ENCODE measurements at regions not wholly inside any gene's neighbourhood (a gene's known extent, or its start where the extent isn't known, plus 50 kb on each side); places are given as distances from the start of the nearest gene placed in this dataset.

DNA sequence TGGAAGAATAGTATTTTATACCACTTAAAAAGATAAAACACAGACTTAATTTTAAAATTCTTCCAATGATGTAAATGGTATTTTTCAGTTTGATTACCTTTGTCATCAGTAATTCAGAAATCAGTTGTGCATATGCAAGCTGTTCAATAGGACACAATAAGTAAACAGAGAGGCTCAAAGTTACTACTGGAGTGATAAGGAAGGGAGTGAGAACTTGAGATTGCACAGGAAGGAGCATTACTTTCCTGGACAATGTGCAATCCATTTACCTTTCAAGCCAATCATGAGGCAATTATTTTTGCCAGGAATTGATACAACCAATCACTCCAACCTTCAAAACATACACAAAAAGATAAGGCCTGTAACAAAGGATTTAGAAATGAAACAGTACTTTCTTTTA, 1024.3 kb downstream of the RAPGEF2 start:
- DNase-seq = no peak

DNA sequence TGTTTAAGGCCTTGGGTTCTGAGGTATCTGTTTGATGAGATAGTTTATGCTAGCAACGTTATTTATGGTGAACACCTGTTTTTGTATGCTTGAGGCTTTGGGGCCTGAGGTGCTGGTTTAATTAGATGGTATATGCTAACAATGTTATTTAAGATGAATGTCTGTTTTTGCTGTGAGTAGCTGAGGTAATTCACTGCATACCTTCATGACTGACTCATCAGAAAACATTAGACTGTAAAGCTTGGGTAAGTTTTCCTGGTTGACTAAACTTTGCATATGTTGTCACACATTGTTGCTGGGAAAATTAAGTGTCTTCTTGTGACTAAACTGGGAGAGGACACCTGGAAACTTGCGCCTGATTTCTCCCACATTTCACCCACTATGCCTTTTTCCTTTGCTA, 1026.6 kb downstream of the RAPGEF2 start:
- DNase-seq = no peak

DNA sequence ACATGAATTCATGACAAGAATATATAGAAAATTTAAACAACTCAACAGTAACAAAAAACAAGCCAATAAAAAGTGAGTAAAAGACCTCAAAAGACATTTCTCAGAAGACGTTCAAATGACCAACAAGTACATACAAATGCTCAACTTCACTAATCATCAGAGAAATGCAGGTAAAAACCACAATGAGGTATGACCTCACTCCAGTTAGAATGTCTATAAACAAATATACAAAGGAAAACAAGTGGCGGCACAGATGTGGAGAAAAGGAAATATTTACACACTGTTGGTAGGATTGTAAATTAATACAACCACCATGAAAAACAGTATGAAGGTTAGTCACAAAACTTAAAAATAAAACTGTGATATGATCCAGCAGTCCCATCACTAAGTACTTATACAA, 1033.1 kb downstream of the RAPGEF2 start:
- no peak for DNase-seq

DNA sequence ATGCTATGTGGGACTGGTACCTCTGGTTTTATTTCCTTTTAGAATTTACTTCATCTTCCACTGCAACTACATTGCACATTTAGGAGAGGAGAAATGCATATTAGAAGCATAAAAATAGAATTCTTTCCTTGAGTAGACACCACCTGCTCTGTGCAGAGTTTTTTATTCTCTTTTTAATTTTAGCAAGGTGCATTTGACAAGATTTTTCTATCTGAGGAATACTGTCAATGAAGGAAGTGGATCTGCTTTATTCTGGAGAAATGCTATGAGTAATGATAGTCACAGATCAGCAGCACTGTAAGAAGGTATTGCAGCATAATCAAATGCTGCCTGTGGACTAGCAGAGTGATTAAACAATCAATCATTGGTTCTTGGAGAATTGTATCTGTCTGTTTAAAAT, 1038.3 kb downstream of the RAPGEF2 start:
- no peak for DNase-seq

DNA sequence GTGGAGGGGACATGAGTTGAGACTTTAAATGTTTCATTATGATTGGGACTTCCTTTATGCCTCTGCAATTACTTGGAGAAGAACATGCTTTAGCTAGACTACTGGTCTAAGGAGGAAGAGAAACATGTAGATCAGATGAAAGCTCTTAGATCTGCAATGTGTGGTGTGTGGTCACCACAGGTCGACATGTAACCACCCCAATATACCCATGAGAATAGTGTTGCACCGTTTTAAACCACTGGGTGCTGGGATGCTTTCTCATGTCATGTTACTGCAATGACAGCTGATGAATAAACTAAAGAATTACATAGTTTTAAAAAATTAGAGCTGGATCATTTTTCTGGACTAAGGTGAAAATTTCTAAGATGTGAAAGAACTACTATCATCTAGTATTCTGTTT, 1039.7 kb downstream of the RAPGEF2 start:
- DNase-seq = no peak

DNA sequence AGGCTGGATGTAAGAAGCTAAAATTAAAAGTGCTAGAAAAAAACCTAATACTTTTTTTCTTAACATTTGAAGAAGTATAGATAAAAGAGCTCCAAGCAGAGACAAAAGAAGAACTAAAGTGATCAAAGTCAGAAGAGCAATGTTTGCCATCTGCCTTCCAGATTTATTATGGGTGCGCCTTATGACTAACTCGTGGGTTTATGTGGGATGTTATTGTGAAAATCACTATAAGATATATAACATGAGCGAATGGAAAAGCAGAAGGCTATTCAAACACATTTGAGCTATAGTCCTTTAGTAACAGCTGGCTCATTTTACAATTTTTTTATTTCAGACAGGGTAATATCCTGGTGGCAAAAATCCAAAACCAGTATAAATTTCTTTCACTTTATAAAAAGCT, 1040.7 kb downstream of the RAPGEF2 start:
- DNase-seq = no peak

DNA sequence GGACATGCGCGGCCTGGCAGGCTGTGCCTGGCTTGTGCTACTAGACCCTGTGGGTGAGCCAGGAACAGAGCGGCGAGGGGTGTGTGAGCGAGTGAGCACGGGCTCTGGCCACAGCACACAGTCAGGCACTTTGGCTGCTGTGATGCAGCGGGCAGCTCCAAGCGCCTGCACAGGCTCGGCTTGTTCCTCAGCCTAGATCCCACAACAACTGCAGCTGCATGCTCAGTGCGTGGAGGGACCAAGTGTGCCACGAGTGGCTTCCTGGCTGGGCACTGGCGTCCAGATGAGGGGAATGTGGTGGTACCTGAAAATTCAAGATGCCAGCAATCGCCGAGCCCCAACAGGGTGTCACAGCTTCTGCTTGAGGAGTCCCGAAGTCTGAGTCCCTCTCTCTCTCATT, 1056.6 kb downstream of the RAPGEF2 start:
- DNase-seq = no peak

DNA sequence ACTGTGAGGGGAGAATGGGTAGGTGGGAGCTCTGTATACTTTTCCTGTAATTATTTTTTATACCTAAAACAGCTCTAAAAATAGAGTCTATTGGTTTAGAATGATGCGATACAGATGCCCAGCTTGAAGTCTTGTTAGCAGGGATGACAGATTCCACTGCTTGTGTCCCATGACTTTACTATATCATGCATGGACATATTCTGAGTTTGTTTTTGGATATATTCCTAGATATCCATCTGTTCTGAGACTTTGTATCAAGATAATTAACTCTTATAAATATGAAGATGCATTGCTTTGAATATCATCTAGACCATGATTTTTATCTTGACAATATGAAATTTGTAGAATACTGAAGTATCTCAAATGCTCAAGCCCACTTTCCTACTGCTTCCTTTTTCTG, 1058.1 kb downstream of the RAPGEF2 start:
- no peak for DNase-seq

DNA sequence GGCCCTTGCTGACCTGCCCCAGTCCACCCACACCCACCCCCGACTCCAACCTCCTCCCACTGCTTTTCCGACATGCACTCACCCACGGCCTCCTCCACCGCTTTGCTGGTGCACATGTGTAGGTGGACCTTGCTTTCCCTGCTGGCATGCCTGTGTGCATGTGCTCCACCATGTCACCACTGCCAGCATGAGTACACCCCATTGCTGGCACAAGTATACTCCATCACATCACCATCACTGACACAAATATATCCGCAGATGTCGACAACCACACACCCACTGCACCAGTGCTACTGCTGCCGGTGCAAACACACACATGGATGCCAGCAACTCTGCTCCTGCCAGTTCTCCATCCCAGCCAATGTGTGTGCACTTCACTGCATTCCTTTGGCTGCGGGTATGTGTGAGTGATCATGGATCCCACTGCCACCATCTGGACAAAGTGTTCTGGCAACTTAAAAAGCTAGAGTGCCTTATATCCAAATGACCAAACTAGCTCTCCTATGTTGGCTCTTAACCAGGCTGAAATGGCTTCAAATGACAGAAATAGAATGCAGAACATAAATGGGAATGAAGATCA, 1072.3 kb downstream of the RAPGEF2 start:
- DNase-seq = no peak

DNA sequence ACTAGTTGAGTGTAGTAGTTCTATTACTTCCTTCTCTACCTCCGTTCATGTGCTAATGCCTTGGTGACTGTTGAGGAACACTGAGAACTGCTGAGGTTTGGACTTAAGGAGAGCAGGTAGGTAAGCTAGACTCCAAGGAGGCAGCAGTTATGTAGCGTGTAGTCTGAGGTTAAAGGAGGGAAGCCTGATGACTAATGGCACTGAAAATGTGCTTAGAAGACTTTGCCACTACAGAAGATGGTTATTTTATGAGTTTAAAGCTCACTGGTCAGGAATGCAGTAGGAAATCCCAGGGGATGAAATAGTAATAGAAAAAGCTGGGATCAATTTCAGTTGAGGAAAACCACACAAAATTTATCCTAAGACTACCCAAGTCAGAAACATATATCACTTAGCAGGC, 1077.3 kb downstream of the RAPGEF2 start:
- DNase-seq = no peak

DNA sequence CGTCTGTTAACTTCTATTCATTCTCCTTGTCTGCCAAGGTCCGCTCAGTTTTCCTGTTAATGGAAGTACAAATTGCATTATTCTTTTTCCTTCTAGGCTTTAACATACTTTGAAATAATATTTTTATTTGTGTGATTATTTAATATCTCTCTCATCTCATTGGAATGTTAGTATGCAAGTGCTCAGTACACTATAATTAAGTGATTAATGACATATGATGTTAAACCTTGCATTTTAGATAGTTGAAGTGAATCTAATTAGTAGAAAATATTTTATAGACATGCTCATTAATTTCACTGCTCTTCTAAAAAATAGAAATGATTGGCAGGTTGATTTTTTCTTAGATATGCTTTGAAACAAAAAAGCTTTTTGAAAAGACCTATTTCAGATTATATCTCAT, 1079.8 kb downstream of the RAPGEF2 start:
- no peak for DNase-seq

DNA sequence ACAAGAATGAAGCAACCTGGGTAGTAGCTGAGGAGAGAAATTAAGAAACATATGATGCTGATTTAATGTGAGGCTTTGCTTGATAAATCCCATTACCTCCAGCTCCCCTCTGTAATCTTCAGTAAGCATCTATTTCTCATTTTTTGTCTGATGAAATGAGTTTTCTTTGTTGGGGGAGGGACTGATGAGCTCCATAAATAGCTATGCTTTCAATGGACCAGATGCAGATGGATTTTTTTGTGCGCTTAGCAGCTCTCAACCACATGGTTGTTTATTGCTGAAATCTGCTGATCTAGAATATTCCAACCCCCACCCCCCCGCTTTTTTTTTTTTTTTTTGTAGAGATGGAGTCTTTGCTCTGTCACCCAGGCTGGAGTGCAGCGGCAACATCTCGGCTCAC, 1082.0 kb downstream of the RAPGEF2 start:
- DNase-seq = no peak

DNA sequence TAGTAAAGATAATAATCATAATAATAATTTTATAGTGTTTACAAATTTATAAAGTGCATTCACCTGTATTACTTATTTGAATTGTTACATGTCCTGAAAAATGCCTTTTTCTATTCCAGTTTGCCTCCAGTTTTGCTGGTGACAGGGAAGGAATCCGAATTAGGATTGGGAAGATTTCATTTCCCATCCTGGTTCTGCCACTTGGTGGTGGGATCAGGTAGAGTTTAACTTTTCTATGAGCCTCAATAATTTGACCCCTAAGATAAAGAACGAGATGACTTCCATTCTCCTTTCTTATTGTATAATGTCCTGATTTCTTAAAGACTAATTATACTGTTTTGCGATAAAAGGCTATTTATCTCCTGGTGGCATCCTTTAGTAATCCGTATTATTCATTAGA, 1090.9 kb downstream of the RAPGEF2 start:
- no peak for DNase-seq

DNA sequence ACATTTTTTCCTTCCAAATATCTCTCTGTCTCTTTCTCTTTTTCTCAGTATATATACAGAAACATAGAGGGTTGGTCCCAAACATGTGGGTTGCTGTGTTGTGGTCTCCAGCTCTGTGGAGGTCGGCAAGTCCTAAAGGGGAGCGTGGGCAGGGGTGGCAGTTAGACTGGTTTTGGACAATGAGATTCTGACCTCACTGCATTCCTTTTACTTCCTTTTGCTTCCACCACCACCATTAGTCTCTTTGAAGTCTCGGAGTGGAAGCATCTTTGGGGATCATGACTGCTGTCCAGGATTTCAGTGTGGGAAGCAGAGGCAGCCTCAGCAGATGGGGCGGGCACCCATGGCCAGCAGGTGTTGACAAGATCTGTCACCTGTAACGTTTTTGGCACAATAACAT, 1091.8 kb downstream of the RAPGEF2 start:
- DNase-seq = no peak

DNA sequence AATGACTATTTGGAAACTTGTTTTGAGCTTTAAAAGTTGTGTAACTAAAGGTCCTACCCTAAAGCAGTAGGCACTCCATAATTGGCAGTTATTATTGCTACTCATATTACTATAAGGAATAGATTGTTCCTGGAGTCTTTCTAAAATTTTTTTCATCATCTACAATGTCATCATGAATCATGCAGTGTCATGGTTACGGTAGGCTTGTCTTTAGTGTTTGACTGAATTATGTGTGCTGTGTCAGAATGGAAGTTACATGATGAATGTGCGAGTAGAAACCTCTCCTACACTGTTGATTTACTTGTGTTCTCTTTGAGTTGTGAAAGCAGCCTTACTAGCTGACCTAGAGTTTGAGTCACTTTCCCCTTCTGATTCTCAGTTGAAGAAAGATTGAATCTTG, 1099.9 kb downstream of the RAPGEF2 start:
- DNase-seq = no peak

DNA sequence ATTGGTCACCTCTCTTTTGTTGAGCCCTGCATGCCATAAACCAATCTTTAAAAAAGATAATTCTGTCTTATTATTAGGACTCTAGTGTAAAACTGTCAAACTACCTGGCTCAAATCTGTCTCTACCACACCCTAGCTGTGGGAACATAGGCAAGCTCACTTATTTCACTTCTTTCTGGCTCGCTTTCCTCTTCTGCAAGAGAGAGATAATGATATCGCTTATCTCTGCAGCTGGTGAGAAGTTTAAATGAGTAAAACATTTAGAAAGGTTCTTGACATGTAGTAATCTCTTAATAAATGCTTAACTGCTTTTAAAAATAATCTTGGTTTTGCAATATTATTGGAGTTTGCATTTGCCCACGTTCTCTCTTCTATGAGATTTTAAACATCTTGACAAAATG, 1109.2 kb downstream of the RAPGEF2 start:
- no peak for DNase-seq

DNA sequence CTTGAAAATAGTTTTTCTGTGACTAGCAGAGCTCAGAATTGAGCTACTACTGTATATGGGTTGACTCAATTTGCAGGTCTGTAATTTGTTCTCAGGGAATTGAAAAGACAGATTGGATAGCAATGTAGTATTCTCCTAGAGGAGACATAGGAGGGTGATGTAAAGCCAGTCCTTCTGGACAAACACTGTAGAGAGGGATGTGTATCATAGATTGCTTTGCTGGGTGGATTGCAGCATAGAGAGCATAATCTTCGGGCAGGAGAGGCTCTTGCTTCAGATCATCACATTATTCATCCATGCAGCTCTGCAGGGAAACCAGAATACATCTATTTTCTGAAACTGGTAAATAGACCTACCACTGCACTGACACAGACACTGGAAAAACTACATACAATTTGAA, 1110.5 kb downstream of the RAPGEF2 start:
- no peak for DNase-seq

DNA sequence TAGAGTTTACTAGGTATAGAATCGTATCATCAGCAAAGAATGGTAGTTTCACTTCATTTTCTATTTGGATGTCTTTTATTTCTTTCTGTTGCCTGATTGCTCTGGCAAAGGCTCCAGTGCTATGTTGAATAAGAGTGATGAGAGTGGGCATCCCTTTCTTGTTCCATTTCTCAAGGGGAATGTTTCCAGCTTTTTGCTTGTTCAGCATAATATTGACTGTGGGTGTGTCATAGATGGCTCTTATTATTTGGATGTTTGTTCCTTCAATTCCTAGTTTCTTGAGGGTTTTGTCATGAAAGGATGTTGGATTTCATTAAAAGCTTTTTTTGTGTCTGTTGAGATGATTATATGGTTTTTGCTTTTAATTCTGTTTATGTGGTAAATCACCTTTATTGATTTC, 1114.5 kb downstream of the RAPGEF2 start:
- no peak for DNase-seq

DNA sequence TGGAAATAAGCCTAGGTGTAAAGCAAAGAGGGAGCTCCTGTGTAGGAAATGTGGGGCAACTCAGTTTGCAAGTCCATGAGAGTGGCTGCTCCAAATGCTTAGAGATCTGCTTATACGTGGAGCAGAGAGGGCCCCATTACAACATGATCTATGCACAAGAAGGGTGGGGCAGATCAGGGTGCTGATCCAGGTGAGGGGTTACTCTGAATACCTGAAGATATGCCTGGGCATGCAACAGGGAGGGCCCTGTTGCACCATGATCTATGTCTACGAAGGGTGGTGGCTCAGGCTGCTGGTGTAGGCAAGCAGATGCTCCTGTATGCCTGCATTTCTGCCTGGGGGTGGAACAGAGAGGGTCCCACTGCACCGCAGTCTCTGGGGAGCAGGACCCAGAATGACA, 1121.2 kb downstream of the RAPGEF2 start:
- DNase-seq = no peak

DNA sequence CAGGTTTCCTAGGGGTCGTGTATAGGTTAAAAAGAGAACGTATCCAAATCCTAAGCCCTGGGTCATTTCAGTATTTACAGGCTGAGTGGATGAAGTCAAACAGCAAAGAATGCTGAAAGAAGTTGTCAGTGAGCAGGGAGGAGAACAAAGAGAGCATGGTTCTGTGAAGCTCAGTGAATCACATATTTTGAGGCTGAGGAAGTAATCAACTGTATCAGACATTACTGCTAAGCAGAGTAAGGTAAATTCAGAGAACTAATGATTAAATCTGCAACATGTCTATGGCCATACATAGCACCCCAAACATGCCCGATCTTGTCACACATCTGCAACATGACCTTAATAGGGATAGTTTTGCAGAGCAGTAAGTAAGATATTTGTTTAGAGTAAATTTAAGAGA, 1130.3 kb downstream of the RAPGEF2 start:
- no peak for DNase-seq

DNA sequence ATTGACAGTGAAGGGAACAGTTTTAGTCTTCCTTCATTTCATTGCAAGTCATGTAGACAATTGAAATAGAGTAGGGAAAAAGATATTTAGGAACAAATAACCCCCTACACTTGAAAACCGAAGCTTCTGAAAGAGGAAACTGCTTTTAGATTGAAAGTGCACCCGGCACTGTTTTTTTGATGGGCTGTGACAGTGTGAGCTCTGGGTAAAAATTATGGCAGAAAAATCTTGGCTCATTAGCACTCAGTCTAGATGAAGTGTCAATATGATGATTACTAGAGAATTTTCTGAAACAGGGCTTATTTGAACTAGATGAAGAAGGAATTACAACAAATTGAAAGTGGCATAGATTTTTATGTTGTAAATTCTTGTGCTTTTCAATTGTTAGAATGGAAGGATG, 1132.4 kb downstream of the RAPGEF2 start:
- no peak for DNase-seq

DNA sequence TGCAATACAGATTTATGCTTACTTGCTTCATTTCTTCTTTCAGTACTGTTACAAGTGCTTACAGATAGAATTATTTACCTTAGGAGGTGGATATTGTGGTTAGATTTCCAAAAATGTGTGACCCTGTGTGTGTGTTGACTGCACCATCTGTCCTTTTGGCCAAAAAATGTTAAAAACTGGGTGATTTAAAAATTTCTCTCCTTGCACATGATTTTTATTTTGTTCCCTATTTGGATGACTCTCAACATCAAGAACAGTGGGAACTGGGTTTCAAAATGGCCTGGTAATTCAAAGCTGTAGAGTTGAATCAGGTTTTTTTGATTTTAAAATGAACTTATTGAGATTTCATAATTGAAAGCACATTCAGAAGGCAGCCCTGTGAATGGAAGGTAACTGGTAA, 1132.9 kb downstream of the RAPGEF2 start:
- no peak for DNase-seq

DNA sequence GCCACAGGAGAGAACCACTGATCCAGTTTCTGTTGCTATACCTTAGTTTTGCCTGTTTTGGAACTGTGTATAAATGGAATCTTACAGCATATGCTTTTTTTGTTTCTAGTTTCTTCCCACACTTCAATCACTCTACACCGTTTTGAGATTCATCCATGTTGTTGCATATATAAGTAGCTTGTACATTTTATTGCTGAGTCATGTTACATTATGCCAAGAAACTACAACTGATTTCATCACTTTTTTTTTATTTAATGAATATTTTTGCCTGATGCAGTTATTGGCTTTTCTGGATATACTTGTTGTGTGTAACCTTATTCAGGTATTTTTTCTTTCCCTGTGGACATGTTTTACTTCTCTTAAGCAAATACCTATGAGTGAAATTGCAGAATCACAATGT, 1135.9 kb downstream of the RAPGEF2 start:
- no peak for DNase-seq

DNA sequence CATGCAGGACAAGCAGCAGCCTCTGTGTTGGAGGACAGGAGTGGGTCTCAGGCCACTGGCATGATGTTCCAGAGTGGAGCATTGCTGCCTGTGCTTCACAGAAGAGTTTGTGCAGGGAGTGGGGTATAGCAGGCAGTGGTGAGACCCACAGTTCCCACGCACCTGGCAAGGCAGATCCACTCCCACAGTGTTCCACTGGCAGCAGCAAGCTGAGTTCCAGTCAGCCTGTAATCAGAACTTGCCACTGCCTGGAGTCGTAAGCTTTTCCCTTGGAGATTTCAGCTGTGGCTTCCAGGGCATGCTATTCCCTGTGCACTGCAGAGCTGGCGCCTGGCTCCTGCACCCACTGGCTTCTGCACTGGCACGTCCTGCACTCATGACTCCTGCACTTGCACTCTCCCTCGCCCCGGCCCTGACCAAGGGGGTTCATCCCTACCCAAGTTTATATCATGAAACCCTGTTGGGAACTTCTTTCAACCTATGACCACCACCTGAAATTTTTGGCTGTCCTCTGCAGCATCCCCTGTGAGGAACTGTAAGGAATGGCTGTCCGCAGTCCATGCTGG, 1144.3 kb downstream of the RAPGEF2 start:
- no peak for DNase-seq

DNA sequence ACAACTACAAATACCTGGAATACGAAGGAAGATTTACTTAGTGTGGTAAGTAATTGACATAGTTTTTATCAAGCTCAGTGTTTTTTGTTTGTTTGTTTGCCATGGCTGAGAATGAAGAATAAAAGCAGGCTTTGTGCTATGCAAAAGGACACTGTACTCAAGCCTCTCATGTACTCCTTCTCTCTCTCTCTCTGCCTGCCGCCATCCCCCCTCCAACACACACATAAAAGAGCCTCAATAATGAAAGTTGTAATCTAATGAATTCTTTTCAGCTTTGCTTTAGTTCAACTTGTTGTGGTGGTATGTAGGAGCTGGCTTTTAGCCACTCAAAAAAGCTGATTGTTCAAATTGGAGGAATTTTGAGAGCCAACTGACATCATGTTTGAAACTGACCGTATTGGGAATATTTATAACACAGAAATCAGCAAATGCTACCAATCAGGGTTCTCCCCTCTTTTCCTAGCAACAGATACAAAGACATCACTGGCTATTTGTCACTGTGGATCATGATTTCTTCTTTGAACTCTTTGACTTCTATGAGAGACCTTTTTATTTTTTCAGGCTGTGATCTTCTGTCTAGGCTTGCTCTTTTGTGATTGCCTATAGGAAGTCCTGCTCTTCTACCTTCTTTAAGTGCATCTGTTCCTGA, 1148.8 kb downstream of the RAPGEF2 start:
- DNase-seq = no peak

Data from CD4-positive, alpha-beta T cell treated with Interleukin-10 for 1 hour (primary cell).